SK-N-SH treated with all-trans-retinoic acid at 6 μM for 48 hours (cell line): ENCODE measurements at regions not wholly inside any gene's neighbourhood (a gene's known extent, or its start where the extent isn't known, plus 50 kb on each side); places are given as distances from the start of the nearest gene placed in this dataset.

ENCODE experiments used
- ARNTL ChIP-seq: fragments of 450-650 bp; formaldehyde crosslinking; IDR thresholded peaks from 2 replicates; pipeline ENCODE4 v1.5.0; 2020; ENCODE audit warnings: low read depth, mild to moderate bottlenecking, moderate library complexity, borderline replicate concordance
- BACH2 ChIP-seq: fragments of 250-450 bp; sonication (Bioruptor Pico); IDR thresholded peaks from 2 replicates; pipeline ENCODE4 v1.9.0; 2021; ENCODE audit warnings: mild to moderate bottlenecking, borderline replicate concordance
- CSDC2 ChIP-seq: fragments of 250-450 bp; sonication (Bioruptor Pico); IDR thresholded peaks from 2 replicates; pipeline ENCODE4 v1.5.0; 2020; ENCODE audit warnings: mild to moderate bottlenecking, moderate library complexity
- SNAI2 ChIP-seq: fragments of 250-450 bp; sonication (Bioruptor Pico); IDR thresholded peaks from 2 replicates; pipeline ENCODE4 v1.5.0; 2020; ENCODE audit warnings: mild to moderate bottlenecking, moderate library complexity
- TOX ChIP-seq: fragments of 250-450 bp; sonication (Bioruptor Pico); IDR thresholded peaks from 2 replicates; pipeline ENCODE4 v1.8.0; 2021; ENCODE audit warnings: mild to moderate bottlenecking, moderate library complexity, borderline replicate concordance
- ZC3H10 ChIP-seq: fragments of 250-450 bp; sonication (Bioruptor Pico); IDR thresholded peaks from 2 replicates; pipeline ENCODE4 v1.5.1; 2021; ENCODE audit warnings: mild to moderate bottlenecking, moderate library complexity
- ZNF8 ChIP-seq: fragments of 450-650 bp; formaldehyde crosslinking; IDR thresholded peaks from 2 replicates; pipeline ENCODE4 v1.5.0; 2020; ENCODE audit warnings: mild to moderate bottlenecking, moderate library complexity
- TF ChIP-seq, protein P1 (sequence below): fragments of 250-450 bp; sonication (Bioruptor Pico); IDR thresholded peaks from 2 replicates; pipeline ENCODE4 v1.5.1; 2020; ENCODE audit warnings: low read depth, mild to moderate bottlenecking, moderate library complexity
- TF ChIP-seq, protein P2 (sequence below): fragments of 250-450 bp; sonication (Bioruptor Pico); IDR thresholded peaks from 2 replicates; pipeline ENCODE4 v1.8.0; 2020; ENCODE audit warnings: mild to moderate bottlenecking, moderate library complexity, borderline replicate concordance
- TF ChIP-seq, protein P3 (sequence below): fragments of 250-450 bp; sonication (Bioruptor Pico); IDR thresholded peaks from 2 replicates; pipeline ENCODE4 v1.5.0; 2020; ENCODE audit warnings: mild to moderate bottlenecking, moderate library complexity

DNA sequence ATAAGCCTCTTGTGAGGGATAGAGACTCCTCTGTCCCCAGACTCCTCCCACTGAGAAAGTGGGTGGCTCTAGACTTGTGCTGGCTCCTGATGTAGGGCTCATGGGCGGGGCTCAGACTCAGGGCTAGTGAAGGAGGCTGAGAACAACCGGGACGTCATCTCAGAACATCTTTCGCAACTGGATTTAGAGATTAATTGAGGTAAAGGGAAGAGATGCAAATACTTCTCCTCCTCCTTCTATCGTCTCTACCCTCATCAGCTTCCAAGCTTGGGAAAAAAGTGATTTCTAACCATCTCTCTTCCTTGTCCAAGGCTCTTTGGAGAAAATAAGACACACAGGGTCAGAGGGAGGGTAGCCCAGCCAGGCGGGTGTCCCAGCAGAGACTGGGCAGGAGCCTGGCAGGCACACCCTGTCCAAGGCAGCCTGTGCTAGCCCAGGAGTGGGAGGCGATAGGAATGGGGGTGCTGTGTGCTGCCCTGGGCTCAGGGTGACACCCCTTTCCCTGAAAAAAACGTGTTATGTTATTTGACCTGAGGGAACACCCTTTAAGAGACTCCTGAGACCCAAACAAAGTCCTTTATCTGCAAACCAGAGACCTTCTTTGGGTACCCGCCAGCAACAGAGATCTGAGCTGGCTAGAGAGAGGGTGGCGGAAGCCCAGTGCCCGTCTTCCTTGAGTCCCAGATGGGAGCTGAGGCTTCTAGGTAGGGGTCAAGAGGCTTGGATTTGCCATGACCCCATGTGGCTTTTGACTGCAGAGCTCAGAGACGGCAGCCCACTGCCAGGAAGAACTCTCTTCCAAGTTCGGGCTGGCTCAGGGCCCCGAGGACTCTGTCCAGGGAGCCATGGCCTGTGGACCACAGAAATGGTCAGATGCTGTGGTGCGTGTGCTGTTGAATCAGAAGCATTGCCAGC, 160.9 kb downstream of the ADAMTS15 start:
- TF ChIP-seq ZC3H10 (CRISPR knock-in tag) (no peak), CSDC2 (CRISPR knock-in tag) (no peak), TOX (CRISPR knock-in tag) (no peak), SNAI2 (CRISPR knock-in tag) (no peak), ARNTL (CRISPR knock-in tag) (no peak), ZNF8 (CRISPR knock-in tag) (no peak), BACH2 (CRISPR knock-in tag) (no peak)
- TF ChIP-seq, protein P1, sequence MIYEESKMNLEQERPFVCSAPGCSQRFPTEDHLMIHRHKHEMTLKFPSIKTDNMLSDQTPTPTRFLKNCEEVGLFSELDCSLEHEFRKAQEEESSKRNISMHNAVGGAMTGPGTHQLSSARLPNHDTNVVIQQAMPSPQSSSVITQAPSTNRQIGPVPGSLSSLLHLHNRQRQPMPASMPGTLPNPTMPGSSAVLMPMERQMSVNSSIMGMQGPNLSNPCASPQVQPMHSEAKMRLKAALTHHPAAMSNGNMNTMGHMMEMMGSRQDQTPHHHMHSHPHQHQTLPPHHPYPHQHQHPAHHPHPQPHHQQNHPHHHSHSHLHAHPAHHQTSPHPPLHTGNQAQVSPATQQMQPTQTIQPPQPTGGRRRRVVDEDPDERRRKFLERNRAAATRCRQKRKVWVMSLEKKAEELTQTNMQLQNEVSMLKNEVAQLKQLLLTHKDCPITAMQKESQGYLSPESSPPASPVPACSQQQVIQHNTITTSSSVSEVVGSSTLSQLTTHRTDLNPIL (CRISPR knock-in tag): no peak
- TF ChIP-seq, protein P2, sequence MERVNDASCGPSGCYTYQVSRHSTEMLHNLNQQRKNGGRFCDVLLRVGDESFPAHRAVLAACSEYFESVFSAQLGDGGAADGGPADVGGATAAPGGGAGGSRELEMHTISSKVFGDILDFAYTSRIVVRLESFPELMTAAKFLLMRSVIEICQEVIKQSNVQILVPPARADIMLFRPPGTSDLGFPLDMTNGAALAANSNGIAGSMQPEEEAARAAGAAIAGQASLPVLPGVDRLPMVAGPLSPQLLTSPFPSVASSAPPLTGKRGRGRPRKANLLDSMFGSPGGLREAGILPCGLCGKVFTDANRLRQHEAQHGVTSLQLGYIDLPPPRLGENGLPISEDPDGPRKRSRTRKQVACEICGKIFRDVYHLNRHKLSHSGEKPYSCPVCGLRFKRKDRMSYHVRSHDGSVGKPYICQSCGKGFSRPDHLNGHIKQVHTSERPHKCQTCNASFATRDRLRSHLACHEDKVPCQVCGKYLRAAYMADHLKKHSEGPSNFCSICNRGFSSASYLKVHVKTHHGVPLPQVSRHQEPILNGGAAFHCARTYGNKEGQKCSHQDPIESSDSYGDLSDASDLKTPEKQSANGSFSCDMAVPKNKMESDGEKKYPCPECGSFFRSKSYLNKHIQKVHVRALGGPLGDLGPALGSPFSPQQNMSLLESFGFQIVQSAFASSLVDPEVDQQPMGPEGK: no peak
- TF ChIP-seq, protein P3, sequence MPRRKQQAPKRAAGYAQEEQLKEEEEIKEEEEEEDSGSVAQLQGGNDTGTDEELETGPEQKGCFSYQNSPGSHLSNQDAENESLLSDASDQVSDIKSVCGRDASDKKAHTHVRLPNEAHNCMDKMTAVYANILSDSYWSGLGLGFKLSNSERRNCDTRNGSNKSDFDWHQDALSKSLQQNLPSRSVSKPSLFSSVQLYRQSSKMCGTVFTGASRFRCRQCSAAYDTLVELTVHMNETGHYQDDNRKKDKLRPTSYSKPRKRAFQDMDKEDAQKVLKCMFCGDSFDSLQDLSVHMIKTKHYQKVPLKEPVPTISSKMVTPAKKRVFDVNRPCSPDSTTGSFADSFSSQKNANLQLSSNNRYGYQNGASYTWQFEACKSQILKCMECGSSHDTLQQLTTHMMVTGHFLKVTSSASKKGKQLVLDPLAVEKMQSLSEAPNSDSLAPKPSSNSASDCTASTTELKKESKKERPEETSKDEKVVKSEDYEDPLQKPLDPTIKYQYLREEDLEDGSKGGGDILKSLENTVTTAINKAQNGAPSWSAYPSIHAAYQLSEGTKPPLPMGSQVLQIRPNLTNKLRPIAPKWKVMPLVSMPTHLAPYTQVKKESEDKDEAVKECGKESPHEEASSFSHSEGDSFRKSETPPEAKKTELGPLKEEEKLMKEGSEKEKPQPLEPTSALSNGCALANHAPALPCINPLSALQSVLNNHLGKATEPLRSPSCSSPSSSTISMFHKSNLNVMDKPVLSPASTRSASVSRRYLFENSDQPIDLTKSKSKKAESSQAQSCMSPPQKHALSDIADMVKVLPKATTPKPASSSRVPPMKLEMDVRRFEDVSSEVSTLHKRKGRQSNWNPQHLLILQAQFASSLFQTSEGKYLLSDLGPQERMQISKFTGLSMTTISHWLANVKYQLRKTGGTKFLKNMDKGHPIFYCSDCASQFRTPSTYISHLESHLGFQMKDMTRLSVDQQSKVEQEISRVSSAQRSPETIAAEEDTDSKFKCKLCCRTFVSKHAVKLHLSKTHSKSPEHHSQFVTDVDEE: no peak
